HG03108 (cell line): ENCODE measurements at regions not wholly inside any gene's neighbourhood (a gene's known extent, or its start where the extent isn't known, plus 50 kb on each side); places are given as distances from the start of the nearest gene placed in this dataset.
"Not testable (repeated sequence)": the region's sequence is repeated elsewhere in the genome, so short reads cannot be mapped to it uniquely, and the experiment has no call there.

Source experiments
- ATAC-seq: cut with Tn5 transposase; IDR thresholded peaks from one replicate; pipeline ENCODE4 v1.9.1; 2021; ENCODE audit warnings: moderate library complexity; ENCODE audit not compliant: unreplicated experiment

DNA sequence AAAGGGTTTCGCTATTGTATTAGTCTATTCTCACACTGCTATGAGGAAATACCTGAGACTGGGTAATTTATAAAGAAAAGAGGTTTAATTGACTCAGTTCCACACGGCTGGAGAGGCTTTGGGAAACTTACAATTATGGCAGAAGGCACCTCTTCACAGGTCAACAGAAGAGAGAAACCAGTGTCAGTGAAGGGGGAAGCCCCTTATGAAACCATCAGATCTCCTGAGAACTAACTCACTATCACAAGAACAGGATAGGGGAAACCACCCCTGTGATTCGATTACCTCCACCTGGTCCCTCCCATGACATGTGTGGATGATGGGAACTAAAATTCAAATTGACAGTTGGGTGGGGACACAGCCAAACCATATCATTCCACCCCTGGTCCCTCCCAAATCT lies 589.5 kb downstream of the CENPC start:
- ATAC-seq, result no peak

DNA sequence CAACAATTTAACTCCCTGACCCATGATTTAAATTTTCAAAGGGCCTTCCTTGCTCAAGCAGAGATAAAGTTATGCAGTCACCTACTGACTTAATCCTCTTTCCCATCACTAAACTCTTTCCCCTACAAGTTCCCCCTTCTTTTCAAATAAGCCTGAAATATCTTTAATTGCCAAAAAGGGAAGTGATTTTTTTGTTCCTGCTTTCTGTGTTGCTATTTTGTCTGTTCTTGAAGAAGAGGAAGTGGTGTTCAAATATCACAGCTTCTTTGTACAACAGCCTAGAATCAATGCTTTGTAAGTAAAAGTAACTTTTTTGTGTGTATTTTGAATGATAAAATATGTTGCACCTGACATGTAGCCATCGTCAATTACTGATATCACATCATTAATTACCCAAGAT lies 595.9 kb downstream of the CENPC start:
- no peak for ATAC-seq

DNA sequence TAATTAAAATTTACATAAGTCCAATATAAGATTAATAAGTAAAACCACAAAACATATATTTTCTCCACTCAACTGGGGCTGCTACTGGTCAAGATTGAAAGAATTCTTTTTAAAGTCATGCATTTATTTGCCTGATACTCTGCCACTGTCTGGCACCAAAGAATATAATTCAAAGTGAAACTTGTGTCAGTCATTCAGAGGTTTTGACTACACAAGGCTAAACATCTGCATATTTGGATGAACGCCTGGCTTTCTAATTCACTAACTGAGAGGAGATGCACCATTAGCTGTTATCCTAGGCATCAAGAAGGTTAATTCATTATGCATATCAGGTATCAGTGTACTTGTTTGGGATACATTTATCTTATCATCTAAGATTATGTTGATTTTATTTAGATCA lies 598.5 kb downstream of the CENPC start:
- no peak for ATAC-seq

DNA sequence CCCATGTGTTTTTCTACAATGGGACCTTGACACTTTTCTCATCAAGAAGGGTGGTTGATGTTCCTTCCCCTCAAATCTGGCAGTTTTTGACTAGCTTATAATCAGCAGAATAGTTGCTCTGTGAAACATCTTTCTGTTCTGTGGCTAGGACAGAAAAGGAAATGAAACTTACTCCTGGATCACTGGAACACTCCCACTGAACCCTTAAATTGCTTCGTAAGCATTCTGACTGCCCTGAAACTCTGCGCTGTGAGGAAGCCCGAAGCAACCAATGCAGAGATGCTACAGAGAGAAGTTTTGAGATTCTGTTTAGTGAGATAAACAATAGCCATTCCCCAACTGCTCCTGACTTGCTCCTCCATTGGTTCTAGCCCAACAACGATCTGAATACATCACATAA lies 602.2 kb downstream of the CENPC start:
- no peak for ATAC-seq

DNA sequence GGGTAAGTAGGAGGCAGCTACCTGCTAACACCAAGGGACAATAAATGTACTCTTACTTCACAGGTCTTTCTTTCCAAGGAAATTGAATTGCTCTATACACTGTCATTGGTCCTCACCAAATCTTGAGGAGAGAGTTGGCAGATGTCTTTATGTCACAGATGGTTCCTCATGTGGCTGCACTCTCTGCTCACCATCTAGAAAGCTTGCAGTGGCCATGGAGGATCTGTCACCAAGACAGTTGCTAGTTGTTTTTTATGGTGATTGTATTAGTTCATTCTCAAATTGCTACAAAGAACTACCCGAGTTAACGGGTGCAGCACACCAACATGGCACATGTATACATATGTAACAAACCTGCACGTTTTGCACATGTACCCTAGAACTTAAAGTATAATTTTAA lies 613.3 kb downstream of the CENPC start:
- not testable (repeated sequence) for ATAC-seq

DNA sequence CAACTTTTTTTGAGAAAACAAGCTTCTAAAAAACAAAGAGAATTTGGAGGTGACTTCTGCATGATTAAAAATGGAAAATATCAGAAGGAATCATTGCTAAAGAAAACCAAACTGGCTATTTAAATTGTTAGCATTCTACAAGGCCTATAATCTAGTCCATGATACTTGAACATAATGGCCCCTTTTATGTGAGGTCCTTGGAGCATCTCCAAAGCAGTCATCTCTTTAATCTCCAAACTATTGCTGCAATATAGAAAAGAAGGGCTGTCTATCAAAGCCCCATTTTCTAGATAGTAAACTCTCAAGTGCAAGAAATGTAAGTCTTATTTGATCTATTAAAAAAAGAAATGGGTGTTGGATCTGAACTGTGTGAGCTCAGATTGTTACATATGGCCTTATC lies 615.1 kb downstream of the CENPC start:
- ATAC-seq, result no peak

DNA sequence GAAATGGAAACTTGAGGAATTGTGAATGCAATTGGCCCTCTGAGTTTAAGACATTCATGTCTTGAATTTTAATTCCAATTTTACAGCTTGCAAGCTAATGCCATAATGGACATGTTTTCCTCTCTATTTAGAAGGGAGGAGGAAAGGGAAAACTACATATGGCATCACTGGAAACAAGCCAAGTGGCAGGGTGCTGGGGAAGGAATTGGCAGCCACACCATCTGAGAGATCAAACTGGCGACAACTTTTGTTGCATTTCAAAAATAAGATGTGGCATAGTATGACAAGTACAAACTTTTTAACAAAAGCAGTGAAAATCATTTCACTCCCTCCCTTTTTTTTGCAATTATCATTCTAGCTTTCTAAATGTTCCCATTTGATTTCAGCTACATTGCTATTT lies 615.6 kb downstream of the CENPC start:
- no peak for ATAC-seq

DNA sequence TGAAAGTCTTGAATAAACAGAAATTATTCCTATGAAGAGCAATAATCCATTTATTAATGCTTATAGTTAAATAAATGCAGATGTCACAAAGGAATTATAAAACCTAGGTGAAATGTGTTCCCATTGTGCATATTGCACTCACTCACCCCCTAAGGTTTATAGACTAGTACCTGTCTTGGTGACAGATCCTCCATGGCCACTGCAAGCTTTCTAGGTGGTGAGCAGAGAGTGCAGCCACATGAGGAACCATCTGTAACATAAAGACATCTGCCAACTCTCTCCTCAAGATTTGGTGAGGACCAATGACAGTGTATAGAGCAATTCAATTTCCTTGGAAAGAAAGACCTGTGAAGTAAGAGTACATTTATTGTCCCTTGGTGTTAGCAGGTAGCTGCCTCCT lies 616.4 kb downstream of the CENPC start:
- not testable (repeated sequence) for ATAC-seq

DNA sequence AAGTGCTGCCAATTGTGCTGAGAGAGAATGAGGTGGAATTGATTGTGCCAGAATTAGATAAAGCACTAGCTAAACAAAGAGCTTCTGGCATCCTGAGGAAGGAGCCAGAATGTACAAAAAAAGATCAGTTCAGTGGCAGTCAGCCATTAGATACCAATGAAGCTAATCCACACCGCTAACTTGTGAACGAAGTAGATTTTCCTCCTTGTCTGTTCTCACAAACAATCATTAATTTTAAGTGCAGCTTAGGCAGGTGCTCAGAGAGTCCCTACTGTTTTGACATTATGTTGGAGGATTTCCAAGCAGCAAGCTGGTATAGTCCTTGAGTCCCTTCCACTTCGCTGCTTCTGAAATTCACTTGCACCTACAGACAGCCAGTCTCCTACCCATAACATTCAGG lies 617.4 kb downstream of the CENPC start:
- ATAC-seq, result no peak

DNA sequence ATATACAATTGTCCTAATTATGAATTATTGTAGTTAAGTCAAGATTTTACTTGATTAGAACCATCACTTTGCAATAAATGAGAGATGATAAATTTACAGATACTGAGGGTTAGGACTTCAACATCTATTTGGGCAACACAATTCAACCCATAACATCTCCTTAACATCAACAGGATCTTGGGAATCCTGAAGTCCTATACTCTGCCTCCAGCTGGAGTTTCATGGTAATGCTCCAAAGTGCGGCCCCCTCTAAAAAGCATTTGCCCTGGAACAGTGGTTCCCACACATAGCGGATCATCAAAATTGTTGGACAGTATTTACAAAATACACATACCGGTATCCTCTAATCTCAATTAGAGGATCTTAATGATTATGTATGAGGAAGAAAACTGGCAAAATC lies 618.6 kb downstream of the CENPC start:
- no peak for ATAC-seq

DNA sequence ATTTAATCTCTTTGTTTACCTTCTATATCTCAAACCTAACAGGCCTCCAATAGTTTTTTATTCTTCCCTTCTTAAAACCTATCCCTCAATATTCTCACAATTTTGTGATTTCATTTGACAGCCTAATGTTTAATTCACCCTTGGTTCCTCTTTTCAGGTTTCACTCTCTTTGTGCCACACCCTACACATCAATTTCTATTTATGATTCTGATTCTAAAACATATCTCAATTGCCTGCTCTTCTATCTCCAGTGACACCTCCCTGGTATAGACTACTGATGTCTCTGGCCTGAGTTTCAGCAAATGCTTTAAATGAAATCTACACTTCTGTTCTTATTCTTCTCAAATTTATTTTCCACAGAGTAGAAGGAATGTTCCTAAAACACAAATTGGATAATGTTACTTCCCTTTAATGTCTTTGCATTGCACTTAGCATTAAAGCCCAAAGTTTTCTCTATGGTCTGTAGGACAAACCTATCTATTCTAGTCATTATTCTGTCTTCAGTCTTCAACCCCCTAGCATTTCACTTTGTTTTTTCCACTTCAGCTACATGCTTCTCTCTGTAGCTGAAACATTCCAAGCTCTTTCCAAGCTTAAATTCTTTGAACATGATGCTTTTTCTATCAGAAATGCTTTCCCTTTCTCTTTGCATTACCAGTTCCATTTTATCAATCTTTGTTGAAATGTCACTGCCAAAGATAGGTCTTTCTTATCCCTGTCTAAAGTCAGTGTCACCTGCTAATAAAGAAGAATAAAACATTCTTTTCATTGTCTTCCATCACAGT lies 622.0 kb downstream of the CENPC start:
- no peak for ATAC-seq

DNA sequence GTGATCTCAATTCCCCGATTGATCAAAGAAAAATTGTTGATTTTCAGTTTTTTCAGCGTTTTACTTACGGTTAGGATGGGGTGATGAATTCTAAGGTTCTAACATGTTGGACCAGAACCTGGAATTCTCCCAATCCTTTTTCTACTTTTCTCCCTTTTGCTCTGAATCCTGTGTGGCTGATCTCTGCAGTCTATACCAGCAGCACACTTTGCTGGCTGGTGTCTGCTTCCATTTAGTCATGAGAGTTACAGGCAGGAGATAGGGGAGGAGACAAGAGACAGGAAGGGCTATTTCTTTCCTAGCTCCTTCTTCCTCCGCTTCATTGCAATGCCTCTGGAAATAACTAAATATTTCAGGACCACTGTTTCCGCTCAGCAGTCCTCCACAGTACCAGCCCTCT lies 623.9 kb downstream of the CENPC start:
- ATAC-seq, result no peak

DNA sequence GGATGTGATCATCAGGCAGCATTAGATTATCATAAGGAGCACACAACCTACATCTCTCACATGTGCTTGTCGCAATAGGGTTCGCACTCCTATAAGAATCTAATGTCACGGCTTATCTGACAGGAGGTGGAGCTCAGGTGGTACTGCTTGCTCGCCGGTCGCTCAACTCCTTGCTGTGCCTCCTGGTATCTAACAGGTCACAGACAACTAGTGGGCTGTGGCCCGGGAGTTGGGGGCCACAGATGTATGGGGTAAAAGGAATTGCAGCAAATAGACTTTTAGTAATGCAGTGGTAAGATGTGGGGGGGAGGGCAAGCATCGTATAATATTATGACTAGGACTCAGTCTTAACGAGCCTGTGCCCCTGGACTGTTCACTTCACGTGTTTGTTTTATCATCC lies 624.8 kb downstream of the CENPC start:
- ATAC-seq, result no peak

DNA sequence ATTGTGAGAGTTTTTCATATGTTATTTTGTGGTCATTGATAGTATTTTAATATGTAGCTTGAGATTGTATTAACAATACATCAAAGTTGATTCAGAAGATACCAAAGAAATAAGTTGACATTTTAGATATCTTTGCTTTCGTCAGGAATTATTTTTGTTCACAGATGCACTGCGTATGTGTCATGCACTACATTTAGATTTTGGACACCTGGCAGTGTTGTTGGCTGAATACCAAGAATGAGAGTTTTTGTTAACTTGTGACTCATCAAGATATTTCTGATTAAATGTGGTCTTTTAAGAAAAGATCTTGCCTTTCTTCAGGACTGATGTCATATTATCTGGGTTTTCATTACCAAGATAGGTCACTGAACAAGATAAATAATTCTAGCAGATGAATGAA lies 633.4 kb downstream of the CENPC start:
- ATAC-seq, result no peak

DNA sequence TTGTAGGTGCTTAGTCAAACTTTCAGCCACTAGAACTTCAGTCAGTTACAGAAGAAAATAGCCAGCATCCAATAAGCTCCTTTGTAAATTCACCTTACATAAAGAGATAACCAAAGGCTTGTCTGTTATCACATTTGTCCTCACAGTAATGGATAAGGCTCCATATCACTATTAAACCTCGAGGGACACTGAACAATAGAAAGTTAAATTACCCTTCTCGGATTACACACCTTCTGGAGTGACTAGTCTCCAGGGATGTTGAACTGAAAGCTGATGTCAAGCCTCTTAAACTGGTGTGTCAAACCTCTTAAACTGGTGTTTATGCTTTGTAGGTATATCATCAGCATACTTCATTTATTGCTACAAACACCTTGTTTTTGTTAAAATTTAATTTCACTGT lies 639.0 kb downstream of the CENPC start:
- ATAC-seq, result no peak

DNA sequence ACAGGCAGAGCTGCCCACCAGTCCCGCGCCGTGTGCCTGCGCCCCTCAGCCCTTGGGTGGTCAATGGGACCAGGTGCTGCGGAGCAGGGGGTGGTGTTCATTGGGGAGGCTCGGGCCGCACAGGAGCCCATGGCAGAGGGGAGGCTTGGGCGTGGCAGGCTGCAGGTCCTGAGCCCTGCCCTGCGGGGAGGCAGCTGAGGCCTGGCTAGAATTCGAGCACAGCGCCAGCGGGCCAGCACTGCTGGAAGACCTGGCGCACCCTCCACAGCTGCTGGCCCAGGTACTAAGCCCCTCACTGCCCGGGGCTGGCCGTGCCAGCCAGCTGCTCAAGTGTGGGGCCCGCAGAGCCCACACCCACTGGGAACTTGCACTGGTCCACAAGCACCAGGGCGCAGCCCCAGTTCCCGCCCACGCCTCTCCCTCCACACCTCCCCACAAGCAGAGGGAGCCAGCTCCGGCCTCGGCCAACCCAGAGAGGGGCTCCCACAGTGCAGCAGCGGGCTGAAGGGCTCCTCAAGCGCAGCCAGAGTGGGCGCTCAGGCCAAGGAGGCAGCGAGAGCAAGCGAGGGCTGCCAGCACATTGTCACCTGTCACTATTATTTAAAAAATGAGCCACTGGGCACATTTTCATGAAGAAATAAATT lies 645.8 kb downstream of the CENPC start:
- no peak for ATAC-seq

DNA sequence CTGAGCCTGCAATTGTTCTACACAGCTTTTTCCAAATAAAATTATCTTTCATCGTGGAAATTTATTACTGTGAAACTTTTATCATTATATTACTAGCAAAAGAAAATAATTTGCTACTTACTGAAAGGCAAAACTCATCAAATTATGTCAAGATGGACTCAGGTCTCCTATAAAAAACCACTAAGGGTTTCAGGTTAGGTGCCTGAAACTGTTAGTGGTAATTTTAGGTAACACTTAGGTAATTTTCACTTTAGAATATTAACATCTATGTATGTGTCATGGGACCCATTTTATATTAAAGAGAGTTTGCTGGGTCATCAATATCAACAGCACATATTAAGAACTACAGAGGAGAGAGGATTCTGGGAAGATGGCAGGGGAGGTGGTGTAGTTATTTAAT lies 651.5 kb downstream of the CENPC start:
- no peak for ATAC-seq

DNA sequence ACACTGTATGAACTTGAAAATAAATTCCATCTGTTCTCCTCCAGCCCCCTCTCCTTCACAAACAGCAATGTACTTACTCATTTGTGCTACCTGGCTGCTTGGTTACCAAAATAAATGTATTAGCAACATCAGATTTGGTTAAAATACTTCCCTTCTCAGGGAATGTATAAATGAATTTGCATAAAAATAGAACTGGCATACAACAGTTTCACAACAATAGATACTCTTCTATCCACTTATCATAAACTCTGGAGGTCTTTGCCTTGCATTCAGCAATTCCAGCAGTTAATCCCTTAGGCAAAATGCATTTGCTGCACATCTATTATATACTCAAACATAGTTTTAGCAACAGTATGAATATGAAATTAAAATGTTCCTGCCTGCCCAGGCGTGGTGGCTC lies 658.2 kb downstream of the CENPC start:
- no peak for ATAC-seq

DNA sequence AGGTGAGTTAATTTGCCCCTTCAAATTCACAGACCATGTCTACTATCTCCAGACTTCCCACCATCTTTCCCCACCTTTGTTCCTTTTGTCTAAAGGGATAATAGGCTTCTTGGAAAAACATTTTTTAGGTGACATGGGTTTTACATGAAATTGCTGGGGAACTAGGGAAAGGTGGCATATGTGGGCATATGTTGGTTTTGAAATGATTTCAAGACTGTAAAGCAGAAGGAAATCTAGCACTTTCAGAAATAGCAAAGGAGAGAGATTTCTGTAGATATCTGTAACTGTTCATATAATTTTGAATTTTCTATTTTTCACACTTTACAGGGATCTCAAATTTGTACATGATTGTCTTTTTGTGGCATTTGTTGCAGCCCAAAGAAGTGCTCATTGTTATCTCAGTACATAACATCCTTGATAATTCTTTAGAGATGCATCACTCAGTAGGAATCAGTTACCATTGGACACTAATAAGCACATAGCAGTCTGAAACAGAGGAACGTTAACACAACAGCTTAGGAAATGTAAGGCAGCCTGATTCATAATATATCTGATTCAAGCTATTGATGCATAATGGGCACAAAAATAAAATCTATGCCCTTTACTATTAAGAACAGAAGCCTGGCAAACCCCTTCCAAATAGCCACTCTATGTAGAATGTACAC lies 659.7 kb downstream of the CENPC start:
- no peak for ATAC-seq

DNA sequence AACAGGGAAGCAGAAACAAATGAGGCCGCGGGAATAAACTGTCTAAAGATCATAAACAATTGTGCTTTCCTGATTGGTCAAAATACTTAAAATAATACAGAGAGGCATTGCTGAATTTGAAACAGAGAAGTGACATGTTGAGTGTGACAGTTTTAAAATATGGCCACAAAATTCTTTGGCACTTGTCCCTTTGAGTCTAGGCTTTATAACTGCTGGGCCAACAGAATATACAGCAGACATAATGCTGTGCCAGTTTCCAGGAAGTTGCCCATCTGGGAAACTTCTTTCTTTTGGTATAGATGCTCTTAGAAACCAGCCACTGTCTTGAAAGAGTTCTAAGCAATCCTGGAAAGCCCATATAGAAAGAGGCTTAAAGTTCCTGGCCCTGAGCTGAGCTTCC lies 668.4 kb downstream of the CENPC start:
- ATAC-seq, result no peak

DNA sequence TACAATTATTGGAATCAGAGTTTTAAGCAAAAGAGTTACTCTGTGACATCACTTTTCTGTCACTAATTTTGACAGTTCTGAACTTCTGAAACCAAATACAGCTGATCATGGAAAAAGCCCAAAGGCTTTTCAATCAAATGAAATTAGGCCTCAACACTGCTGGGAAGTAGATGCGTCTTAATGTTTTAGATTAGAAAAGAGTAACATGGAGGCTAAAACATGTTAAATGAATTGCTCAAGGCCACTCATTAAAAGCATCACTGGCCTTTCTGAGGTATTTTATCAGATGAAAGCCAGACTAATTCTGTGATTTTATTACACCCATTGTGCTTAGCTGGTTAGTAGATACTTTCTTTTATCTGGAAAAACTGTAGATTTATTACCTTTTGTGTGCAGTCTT lies 672.6 kb downstream of the CENPC start:
- ATAC-seq, result no peak

DNA sequence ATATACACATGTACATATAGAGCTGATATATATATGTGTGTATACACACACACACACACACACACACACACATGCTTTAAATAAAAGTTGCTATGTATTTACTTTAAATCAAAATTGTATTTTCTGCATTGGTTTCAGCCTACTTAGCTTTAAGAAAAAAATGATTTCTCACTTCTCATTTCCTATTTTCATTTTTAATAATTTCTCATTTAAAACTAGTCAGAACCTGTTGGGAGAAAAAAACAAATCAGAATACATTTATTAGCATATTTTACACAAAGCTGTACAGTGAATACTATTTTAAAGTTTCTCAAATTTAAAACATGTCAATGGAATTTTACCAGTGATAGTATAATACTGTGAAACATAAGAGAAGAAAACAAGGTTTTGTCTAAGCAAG lies 681.8 kb downstream of the CENPC start:
- no peak for ATAC-seq
